ENCODE measurements at regions not wholly inside any gene's neighbourhood (a gene's known extent, or its start where the extent isn't known, plus 50 kb on each side); places are given as distances from the start of the nearest gene placed in this dataset.

DNA sequence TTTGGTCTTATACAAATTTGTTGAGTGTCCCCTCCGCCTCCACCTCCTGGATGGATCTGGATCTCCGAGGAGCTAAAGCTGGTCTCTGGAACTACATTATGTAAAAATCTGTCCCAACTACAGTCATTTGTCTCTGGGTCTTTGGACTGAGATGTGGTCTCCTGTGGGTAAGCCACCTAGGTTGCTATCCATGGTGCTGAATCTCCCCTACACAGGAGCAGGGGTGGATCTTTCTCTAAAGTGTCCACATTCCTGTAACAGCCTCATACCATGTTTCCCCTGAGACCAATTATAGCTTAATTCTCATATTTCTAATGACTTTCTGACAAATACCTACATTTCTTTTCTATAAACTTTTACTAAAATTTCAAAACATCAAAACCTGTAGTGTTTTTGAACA is 625.8 kb downstream of the TAFA4 start:
- H3K4me3 ChIP-seq (ENCODE audit: low read depth, low read length): no peak overlapping the region
- TF ChIP-seq POLR2A (IDR thresholded peaks at IDR 0.05; ENCODE audit: extremely low read depth, insufficient read length) (no peak), MYC (IDR thresholded peaks at IDR 0.05; ENCODE audit: low read depth, low read length) (no peak)
- TF ChIP-seq, protein P1, sequence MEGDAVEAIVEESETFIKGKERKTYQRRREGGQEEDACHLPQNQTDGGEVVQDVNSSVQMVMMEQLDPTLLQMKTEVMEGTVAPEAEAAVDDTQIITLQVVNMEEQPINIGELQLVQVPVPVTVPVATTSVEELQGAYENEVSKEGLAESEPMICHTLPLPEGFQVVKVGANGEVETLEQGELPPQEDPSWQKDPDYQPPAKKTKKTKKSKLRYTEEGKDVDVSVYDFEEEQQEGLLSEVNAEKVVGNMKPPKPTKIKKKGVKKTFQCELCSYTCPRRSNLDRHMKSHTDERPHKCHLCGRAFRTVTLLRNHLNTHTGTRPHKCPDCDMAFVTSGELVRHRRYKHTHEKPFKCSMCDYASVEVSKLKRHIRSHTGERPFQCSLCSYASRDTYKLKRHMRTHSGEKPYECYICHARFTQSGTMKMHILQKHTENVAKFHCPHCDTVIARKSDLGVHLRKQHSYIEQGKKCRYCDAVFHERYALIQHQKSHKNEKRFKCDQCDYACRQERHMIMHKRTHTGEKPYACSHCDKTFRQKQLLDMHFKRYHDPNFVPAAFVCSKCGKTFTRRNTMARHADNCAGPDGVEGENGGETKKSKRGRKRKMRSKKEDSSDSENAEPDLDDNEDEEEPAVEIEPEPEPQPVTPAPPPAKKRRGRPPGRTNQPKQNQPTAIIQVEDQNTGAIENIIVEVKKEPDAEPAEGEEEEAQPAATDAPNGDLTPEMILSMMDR (IDR thresholded peaks at IDR 0.05; ENCODE audit: low read depth, low read length): no peak
- peak; percentile 31 for DNase-seq (ENCODE audit: low read depth)

GRCh38 chr3:68295457-68295856 is 636.9 kb downstream of the TAFA4 start:
- no peak for DNase-seq (ENCODE audit: low read depth)
- TF ChIP-seq, protein P1 (IDR thresholded peaks at IDR 0.05; ENCODE audit: low read depth, low read length): no peak
- no peak for TF ChIP-seq POLR2A (IDR thresholded peaks at IDR 0.05; ENCODE audit: extremely low read depth, insufficient read length)
- TF ChIP-seq MYC (IDR thresholded peaks at IDR 0.05; ENCODE audit: low read depth, low read length): no peak
- TF ChIP-seq, protein P2, sequence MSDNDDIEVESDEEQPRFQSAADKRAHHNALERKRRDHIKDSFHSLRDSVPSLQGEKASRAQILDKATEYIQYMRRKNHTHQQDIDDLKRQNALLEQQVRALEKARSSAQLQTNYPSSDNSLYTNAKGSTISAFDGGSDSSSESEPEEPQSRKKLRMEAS (IDR thresholded peaks at IDR 0.05; ENCODE audit: low read depth, low read length): no peak
- H3K4me3 ChIP-seq (ENCODE audit: low read depth, low read length): no peak overlapping the region

DNA sequence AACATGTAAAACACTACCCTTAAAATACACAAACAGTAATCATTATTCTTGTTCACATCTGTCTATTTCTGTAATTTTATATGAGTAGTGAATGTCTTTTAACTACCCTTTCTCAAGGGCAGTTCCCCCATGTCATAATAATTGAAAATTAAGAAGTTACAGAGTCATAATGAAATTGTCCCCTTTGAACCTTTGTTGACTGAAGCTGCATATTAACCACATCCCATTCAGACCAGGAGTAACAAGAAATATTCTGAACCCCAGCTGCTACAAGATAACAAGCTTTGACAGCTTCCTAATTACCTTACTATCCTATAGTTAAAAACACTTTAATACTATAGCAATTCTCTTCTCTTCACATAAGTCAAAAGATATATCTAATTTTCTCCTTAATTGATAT is 635.9 kb upstream of the SUCLG2 start:
- H3K4me3 ChIP-seq (ENCODE audit: low read depth, low read length): no peak overlapping the region
- no peak for DNase-seq (ENCODE audit: low read depth)
- TF ChIP-seq, protein P2 (IDR thresholded peaks at IDR 0.05; ENCODE audit: low read depth, low read length): no peak
- TF ChIP-seq MYC (IDR thresholded peaks at IDR 0.05; ENCODE audit: low read depth, low read length) (no peak), POLR2A (IDR thresholded peaks at IDR 0.05; ENCODE audit: extremely low read depth, insufficient read length) (no peak)
- TF ChIP-seq, protein P1 (IDR thresholded peaks at IDR 0.05; ENCODE audit: low read depth, low read length): no peak

DNA sequence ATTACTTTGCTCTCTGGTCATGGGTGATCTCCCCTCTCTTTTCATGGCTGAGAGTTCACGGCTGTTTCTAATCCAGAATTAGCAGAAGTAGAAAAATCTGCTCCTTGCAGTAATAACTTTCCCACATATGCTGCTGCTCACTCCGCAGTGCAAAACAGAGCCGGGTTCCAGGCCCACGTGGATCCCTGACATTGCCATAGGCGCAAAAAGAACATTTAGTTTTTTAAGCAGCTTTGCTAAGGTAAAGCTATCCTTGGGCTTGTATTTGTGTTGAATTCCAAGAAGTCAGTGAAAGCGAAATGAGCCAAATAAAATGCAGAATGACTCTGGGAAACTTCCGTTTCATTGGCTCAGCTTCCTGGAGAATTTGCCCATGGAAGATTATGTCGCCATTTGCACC is 633.7 kb upstream of the SUCLG2 start:
- no peak overlapping the region for H3K4me3 ChIP-seq (ENCODE audit: low read depth, low read length)
- no peak for DNase-seq (ENCODE audit: low read depth)
- no peak for TF ChIP-seq POLR2A (IDR thresholded peaks at IDR 0.05; ENCODE audit: extremely low read depth, insufficient read length)
- TF ChIP-seq, protein P2 (IDR thresholded peaks at IDR 0.05; ENCODE audit: low read depth, low read length): no peak
- TF ChIP-seq MYC (IDR thresholded peaks at IDR 0.05; ENCODE audit: low read depth, low read length): no peak
- TF ChIP-seq, protein P1 (IDR thresholded peaks at IDR 0.05; ENCODE audit: low read depth, low read length): no peak

DNA sequence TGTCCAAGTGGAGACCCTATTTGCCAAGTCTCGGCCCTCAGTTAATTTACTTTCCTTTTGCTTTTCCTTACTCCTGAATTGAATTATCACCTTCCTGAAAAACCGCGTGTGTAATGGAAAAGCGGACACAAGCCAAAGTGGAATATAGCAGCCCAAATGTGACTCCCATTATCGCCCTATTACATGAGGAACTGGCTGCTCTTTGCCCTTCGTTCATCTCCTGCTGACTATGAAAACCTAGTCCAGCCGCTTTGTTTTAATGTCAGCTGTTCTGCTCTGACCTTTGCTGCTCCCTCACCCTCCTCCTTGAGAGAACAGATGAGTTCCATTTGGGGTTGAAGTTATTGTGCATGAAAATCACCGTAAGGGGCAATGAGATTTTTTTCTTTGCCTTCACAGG is 632.7 kb upstream of the SUCLG2 start:
- no peak overlapping the region for H3K4me3 ChIP-seq (ENCODE audit: low read depth, low read length)
- TF ChIP-seq, protein P2 (IDR thresholded peaks at IDR 0.05; ENCODE audit: low read depth, low read length): no peak
- DNase-seq (ENCODE audit: low read depth): no peak

- TF ChIP-seq, protein P2 (IDR thresholded peaks at IDR 0.05; ENCODE audit: low read depth, low read length): no peak
- no peak for TF ChIP-seq POLR2A (IDR thresholded peaks at IDR 0.05; ENCODE audit: extremely low read depth, insufficient read length)
- TF ChIP-seq MYC (IDR thresholded peaks at IDR 0.05; ENCODE audit: low read depth, low read length): no peak
- TF ChIP-seq, protein P1 (IDR thresholded peaks at IDR 0.05; ENCODE audit: low read depth, low read length): no peak
- H3K4me3 ChIP-seq (ENCODE audit: low read depth, low read length): no peak overlapping the region
- no peak for DNase-seq (ENCODE audit: low read depth)
Observed at GRCh38 chr3:68274286-68274685, 619.9 kb upstream of the SUCLG2 start.

Measured in NB4 (cell line).